ENCODE measurements at regions not wholly inside any gene's neighbourhood (a gene's known extent, or its start where the extent isn't known, plus 50 kb on each side); places are given as distances from the start of the nearest gene placed in this dataset.

GRCh38 chr7:17083392-17084165 lies 201.8 kb upstream of the AGR3 start:
- no peaks in the 10 kb centered on the region for H3K79me2 ChIP-seq (ENCODE audit: control insufficient read depth in 1 of 2, insufficient read depth in 2 of 2, low read length in 2 of 2)
- CTCF ChIA-PET (ENCODE audit: partially characterized antibody), result interaction anchor here (0.9 to 1.1 kb wide), 2 partner anchors 156 to 651 kb away, joined by 3 read pairs; no protein-coding TSS in a partner anchor
- H3K14ac ChIP-seq (ENCODE audit: insufficient read length), result no peak overlapping the region
- no peaks in the 10 kb centered on the region for H3K9me3 ChIP-seq (ENCODE audit: insufficient read depth in 2 of 2, low read depth in 1 of 2, low read length in 1 of 2)
- H3K4me1 ChIP-seq (replicated peaks in 1 of 4; ENCODE audit: control insufficient read depth in 3 of 4, insufficient read depth in 4 of 4, low read length in 3 of 4), result no peaks in the 10 kb centered on the region
- H3K4ac ChIP-seq (replicated peaks; ENCODE audit: insufficient read length, low read depth, low read length), result no peak overlapping the region
- H2BK120ac ChIP-seq (replicated peaks; ENCODE audit: low read depth, low read length), result no peak overlapping the region
- no peaks in the 10 kb centered on the region for H3K27me3 ChIP-seq (replicated peaks in 1 of 4; ENCODE audit: control insufficient read depth in 3 of 4, extremely low read depth in 1 of 4, insufficient read depth in 3 of 4, low read length in 3 of 4)
- no peak overlapping the region for H3K4me2 ChIP-seq (ENCODE audit: insufficient read depth in 1 of 2, low read depth in 2 of 2, low read length in 2 of 2)
- no peak overlapping the region for H4K5ac ChIP-seq (ENCODE audit: insufficient read length, low read depth, low read length)
- POLR2A ChIA-PET (ENCODE audit: partially characterized antibody), result no interaction called here
- H4K91ac ChIP-seq (replicated peaks; ENCODE audit: insufficient read length, low read length), result no peak overlapping the region
- no peak overlapping the region for H2BK12ac ChIP-seq (ENCODE audit: low read depth, low read length)
- 95% methylated on average over 4 of the region's 4 CpGs; no CpG with 5 or more reads in 1 of the 2 experiments for WGBS, 2 experiments (ENCODE audit: extremely low coverage in 1 of 2, insufficient coverage in 1 of 2, insufficient read length in 1 of 2, insufficient replicate concordance in 2 of 2, low coverage in 1 of 2, low lambda C conversion rate in 2 of 2, missing lambda C conversion rate in 1 of 2)
- H4K20me1 ChIP-seq (replicated peaks in 1 of 2; ENCODE audit: control insufficient read depth in 1 of 2, insufficient read depth in 2 of 2, low read length in 2 of 2), result no peaks in the 10 kb centered on the region
- H4K8ac ChIP-seq (ENCODE audit: extremely low read depth, insufficient read depth, low read length), result no peak overlapping the region
- H3K23me2 ChIP-seq (ENCODE audit: low read depth, low read length), result no peaks in the 10 kb centered on the region
- H3K79me1 ChIP-seq (ENCODE audit: low read depth, low read length), result no peaks in the 10 kb centered on the region
- no peak overlapping the region for H3K9ac ChIP-seq (replicated peaks in 1 of 4; ENCODE audit: extremely low read depth in 1 of 4, low read depth in 3 of 4, low read length in 3 of 4)
- H2BK20ac ChIP-seq (ENCODE audit: low read length), result no peak overlapping the region
- no peak overlapping the region for H2BK15ac ChIP-seq (ENCODE audit: low read length)
- H3K36me3 ChIP-seq (ENCODE audit: control insufficient read depth in 2 of 4, insufficient read depth in 4 of 4, low read length in 3 of 4), result no peaks in the 10 kb centered on the region
- H2BK5ac ChIP-seq (ENCODE audit: low read depth, low read length), result no peak overlapping the region
- H3K4me3 ChIP-seq (ENCODE audit: extremely low read depth in 1 of 4, insufficient read depth in 2 of 4, low read depth in 3 of 4, low read length in 4 of 4), result no peak overlapping the region
- H3K18ac ChIP-seq (ENCODE audit: extremely low read depth, low read length), result no peak overlapping the region
- H3K27ac ChIP-seq (ENCODE audit: low read depth, low read length), result no peak overlapping the region
- FAIRE-seq (no peak), DNase-seq (ENCODE audit: low read depth in 1 of 2, low spot score in 2 of 2) (no peak)
- H2AK5ac ChIP-seq (ENCODE audit: low read depth, low read length), result no peak overlapping the region
- H3K23ac ChIP-seq (ENCODE audit: insufficient read length), result no peak overlapping the region
- H2AFZ ChIP-seq (ENCODE audit: low read length), result no peak overlapping the region
- H3K56ac ChIP-seq (replicated peaks; ENCODE audit: insufficient read length, low read depth, low read length), result no peak overlapping the region
- TF ChIP-seq FOSL1 (IDR thresholded peaks at IDR 0.05; ENCODE audit: insufficient read depth, low read depth, low read length), result no peak
- no peak for TF ChIP-seq NANOG (IDR thresholded peaks at IDR 0.05; ENCODE audit: insufficient read depth, low read depth, low read length, poor library complexity, severe bottlenecking)
- TF ChIP-seq KDM1A (IDR thresholded peaks at IDR 0.05; ENCODE audit: borderline replicate concordance, low read length), result no peak
